HG03521 (cell line): ENCODE measurements at regions not wholly inside any gene's neighbourhood (a gene's known extent, or its start where the extent isn't known, plus 50 kb on each side); places are given as distances from the start of the nearest gene placed in this dataset.
"Not testable (repeated sequence)": the region's sequence is repeated elsewhere in the genome, so short reads cannot be mapped to it uniquely, and the experiment has no call there.

ENCODE experiments used
- ATAC-seq: cut with Tn5 transposase; IDR thresholded peaks from one replicate; pipeline ENCODE4 v1.9.1; 2021; ENCODE audit warnings: mild to moderate bottlenecking, moderate library complexity; ENCODE audit not compliant: unreplicated experiment

DNA sequence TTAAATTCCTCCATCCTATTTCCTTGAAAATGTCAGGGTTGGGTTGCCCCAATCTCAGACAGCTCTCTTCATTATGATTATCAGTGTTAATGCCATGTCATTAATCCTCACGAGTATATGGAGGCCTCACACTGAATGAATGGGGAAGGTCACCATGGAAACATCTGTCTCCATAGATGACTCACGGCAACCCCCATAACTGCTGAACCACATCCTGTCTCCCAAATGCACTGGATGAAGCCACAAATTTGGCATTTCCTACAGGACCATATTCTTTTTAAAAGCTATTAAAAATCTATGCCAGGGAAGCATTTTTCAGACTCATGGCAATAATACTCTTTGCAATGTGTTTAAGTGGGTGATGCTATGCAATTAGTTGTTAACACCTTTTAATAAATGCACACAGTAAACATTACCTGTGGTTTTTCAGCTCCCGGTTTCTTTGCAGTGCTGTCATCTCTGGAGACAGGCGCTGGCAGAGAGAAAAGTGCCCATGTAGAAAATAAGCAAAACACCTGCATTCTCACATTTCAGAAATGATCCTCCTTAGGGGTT, 80.1 kb upstream of the PTPRK start:
- peak; percentile 53 for ATAC-seq

DNA sequence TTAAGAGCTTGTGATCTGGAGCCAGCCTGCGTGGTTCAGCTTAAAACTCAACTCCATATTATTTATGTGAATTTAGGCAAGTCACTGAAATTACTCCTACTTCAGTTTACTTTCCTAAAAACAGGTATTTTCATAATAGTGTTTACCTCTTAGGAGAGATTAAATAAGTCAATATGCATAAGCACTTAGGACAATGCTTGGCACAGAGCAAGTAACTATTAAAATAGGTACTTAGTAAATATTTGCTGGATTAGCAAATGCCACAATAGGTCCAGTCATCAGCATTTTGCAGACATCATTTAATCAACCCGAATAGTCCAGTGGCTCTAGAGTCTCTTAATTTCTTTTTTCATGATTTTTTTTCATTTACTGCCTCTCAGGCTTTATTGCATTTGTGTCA, 78.6 kb upstream of the PTPRK start:
- no peak for ATAC-seq

DNA sequence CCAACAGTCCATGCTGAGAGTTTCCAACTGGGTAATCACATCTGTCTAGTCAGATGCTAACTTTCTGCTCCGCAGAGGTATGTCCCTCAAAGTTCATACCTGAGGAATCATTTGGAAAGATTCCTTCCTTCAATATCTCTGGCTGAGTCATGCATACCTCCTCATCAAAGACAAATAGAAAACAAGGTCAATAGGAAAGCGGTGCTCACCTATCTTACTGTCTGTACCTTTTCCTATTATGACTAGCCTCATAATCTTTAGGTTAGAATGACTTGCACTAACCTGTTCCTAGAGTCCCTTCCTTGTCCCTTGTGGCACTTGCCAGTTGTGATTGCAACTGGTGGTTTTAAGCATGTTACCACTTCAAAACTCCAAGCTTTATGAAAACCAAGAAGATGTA, 78.2 kb upstream of the PTPRK start:
- no peak for ATAC-seq

DNA sequence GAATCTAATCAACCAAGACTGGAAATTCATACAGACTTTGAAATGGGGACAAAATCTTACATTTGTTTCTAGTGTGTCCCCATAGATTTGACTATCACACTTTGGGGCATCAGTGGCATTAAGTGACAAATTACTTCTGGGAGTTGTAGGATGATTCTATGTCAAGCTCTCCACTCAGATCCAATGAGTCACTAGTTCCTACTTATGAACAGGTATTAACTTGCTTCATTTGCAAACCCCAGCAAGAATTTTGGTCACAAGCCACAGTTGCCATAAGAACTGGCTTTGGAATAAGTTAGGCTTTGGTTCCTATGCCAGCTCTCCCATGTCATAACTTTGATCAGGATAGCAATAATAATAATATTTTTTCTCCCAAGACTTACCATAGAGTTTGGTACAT, 77.6 kb upstream of the PTPRK start:
- ATAC-seq = no peak

DNA sequence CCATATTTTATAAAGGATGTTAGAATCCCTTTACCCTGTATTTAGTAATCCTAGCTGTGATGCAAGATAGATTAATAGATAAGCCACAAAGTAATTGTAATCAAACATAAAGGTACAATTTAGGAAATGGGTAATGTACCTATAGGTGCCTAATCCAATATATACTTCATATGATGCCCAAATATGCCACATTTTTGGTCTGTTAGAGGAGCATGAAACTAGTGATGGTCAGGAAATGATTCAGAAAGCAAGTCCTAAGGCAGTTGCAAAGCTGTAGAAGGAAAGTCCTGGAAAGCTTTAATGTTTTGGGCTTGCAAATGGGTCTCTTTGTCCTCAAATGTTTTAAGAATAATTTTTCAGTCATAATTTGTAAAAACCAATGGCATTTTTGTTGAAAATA, 76.6 kb upstream of the PTPRK start:
- ATAC-seq = no peak

DNA sequence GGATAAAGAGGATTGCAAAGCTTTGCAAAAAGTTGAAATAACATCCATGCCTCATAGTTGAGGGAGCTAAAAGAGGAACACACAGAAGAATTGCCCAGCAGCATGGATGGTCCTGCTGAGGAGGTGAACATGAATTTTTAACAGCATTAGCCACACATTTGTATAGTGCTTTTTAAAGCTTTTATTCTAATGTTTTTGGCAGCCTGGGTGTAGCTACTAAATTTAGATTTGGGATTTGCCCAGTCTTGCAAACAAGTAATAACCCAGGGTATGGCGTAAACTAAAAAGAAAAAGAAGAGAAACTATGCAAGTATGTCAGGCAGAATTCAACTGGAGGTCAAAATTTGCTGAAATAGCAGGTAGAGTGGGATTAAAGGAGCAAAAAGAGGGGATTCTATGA, 75.1 kb upstream of the PTPRK start:
- no peak for ATAC-seq

DNA sequence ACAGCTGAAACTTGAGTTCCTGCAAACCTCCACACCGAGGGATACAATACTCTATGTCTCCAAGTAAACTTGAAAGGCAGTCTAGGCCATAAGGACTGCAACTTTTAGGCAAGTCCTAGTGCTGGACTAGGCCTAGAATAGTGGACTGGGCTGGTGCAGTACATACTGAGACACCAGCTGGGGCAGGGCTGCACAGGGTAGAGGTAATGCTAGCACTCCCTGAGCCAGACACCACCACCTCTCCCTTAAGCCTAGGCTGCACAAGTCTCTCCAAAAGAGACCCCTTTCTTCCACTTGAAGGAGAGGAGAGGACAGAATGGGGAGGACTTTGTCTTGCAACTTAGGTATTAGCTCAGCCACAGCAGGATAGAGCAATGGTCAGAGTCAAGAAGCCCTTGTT, 65.7 kb upstream of the PTPRK start:
- ATAC-seq = no peak

DNA sequence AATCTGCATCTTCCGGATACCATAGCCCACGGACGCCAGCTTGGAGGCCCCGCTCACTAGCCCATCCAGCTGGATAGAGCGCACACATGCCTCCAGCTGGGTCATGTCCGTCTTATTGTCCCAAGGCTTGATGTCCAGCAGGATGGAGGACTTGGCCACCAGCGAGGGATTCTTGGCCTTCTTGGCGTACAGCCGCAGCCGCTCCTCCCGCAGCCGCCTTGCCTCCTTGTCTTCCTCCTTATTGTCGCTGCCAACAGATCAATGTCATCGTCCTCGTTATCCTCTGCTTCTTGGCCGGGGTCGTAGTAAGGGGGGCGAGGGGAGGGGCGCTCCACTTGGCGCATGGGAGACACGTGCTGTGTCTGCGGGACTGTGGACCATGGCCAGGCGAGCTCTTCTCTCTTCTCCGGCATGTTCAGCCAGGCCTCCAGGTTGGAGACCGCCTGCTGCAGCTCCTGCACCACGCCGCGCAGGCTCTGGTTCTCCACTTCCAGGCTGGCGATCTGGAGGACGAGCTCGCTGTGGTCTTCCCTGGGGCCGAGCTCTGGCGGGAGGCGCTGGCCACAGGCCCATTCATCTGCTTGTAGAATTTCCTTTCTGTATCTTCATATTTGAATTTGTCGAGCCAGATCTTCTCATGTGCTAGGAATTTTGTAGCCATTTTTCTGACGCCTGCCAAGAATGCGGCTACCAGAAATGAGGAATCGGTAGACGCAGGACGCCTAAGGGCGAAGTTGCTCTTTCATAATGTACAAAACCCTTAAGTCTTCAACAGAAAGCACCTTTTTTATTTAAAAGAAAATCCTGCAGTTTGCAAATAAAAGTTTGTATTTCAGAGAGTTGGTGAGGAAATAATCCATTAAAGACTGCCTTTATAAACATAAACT, 60.1 kb upstream of the PTPRK start:
- no peak for ATAC-seq

DNA sequence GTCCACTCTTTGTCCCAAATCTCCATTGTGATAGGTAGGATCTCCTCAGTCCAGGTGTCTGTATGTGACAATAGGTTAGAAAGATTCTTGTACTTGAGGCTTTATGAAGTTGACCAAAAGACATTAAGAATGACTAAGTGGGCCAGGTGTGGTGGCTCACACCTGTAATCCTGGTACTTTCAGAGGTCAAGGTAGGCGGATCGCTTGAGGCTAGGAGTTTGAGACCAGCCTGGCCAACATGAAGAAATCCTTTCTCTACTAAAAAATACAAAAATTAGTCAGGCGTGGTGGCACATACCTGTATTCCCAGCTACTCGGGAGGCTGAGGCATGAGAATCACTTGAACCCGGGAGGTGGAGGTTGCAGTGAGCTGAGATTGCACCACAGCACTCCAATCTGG, 54.9 kb upstream of the PTPRK start:
- ATAC-seq = not testable (repeated sequence)

DNA sequence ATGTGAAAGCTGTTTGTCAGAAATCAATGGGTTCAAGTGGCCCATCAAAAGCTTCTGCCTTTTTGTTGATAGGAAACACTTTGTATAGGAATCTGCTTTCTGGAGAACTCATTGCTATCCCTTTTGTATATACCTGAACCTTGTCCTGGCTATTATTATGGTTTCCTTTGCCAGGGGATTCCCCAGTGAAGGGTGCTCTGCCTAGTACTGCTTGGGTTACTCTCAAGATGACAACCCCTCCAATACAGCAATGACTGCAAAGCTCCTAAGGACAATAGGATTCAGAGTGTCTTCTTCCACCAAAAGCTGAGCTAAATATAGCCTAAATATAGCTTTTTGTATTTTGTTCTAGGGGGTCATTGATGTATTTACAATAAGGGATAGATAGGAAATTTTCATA, 54.0 kb upstream of the PTPRK start:
- no peak for ATAC-seq

DNA sequence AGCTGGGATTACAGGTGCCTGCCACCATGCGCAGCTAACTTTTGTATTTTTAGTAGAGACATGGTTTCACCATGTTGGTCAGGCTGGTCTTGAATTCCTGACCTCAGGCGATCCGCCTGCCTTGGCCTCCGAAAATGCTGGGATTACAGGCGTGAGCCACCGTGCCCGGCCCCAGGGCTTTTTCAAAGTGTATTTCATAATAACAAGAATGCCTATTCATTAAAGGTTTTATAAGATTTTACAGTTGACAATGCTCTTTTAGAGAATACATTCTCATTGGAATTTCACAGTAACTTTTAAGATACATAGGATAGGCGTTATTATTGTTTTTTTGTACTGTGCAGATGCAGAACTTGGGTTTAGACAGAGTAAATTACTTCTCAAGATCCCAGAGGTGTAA, 52.6 kb upstream of the PTPRK start:
- no peak for ATAC-seq

DNA sequence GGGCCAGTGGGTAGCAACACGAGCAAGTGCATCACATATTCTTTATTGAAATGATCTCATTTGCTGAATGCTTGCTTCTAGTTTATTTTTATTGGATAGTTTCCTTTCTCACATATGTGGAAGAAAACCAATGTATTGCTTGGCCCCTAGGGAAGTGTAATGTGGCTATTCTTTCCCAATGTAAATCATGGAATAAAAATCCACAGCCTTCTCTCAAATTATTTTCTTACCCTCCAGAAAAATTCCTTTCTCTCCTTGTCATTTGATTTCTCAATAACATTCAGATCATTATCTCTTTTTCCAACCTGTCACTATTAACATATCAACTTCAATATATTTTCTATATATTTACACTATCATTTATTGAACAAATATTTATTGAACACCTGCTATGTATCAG, 51.9 kb upstream of the PTPRK start:
- no peak for ATAC-seq

DNA sequence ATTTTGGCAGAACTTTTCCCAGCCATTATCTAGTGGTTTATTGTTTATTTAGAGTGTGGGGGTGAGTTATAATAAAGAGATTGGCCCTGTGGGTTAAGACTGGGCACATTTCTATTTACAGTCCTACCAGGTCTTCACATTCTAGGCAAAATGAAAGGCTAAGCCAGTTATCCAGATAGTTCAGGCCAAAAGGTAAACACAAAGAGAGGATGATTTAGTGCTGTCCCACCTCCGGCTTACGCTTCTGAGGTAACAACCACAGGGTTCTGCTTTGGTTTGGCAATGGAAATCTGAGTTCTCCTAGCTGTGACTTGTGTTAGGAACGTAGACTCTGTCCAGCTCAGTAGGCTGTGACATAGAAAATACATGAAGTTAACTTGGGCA, 50.3 kb upstream of the PTPRK start:
- ATAC-seq = no peak

DNA sequence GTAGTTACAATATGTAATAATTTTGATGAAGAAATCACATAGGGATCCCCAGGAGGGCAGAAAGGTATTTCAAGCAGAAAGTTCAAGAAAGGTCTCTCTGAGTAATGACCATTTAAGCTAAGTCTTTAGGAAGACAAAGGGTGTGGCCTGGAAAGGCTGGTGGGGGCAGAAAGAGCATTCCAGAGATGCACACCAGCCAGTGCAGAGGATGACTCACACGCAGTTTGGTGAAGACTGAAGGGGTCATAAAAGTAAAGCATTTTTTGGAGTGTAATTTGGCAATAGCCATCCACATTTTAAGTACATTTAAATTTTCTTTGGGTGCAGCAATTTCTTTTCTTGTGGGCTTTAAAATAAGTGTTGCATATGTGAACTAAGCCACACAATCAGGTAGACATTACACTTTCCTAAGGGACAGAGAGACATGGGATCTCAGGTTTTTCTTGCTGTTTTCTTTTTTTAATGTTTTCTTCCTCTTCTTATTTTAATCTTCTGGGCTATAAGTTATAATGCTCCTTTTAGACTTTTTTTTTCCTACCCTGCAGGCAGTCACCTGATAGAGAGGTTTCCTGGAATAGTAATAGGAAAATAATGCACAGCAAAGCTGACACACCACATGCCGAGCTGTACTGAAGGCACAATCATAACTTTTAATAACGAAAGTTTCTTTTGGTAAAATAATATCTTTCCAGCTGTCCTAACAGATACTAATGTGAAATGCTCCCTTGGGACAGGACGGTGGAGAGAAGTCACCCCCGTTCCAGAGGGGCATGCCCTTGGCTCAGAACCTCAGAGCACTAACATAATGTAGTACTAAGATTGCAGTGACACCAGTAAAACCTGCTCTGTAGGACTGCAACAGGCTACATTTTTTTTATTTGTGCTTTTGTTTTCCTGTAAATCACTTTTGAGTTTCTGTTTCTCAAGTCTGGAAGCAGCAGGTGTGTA, 49.6 kb upstream of the PTPRK start:
- ATAC-seq = no peak
